ENCODE measurements at regions not wholly inside any gene's neighbourhood (a gene's known extent, or its start where the extent isn't known, plus 50 kb on each side); places are given as distances from the start of the nearest gene placed in this dataset.

- TF ChIP-seq, protein P1, sequence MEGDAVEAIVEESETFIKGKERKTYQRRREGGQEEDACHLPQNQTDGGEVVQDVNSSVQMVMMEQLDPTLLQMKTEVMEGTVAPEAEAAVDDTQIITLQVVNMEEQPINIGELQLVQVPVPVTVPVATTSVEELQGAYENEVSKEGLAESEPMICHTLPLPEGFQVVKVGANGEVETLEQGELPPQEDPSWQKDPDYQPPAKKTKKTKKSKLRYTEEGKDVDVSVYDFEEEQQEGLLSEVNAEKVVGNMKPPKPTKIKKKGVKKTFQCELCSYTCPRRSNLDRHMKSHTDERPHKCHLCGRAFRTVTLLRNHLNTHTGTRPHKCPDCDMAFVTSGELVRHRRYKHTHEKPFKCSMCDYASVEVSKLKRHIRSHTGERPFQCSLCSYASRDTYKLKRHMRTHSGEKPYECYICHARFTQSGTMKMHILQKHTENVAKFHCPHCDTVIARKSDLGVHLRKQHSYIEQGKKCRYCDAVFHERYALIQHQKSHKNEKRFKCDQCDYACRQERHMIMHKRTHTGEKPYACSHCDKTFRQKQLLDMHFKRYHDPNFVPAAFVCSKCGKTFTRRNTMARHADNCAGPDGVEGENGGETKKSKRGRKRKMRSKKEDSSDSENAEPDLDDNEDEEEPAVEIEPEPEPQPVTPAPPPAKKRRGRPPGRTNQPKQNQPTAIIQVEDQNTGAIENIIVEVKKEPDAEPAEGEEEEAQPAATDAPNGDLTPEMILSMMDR (IDR thresholded peaks at IDR 0.05): no peak
- TF ChIP-seq POLR2A (IDR thresholded peaks at IDR 0.05): no peak
These were observed 302.7 kb upstream of the NREP start for GRCh38 chr5:112059579-112060135.
